ENCODE measurements at regions not wholly inside any gene's neighbourhood (a gene's known extent, or its start where the extent isn't known, plus 50 kb on each side); places are given as distances from the start of the nearest gene placed in this dataset.

GRCh38 chr13:24050796-24051715, 109.5 kb upstream of the SPATA13 start:
- Mint-ChIP-seq H3K27ac (no peak overlapping the region), H3K9me3 (peaks cover 0 to 16% of the 10 kb centered on the region in 2 donors), H3K36me3 (peaks cover 0 to 9% of the 10 kb centered on the region in 2 donors)
- ATAC-seq (no peak), DNase-seq (ENCODE audit: low spot score in 2 of 2) (no peak)

- ATAC-seq (peak in 1 of 2 donors; percentile 10), DNase-seq (ENCODE audit: low spot score in 2 of 2) (no peak)
- H3K36me3 Mint-ChIP-seq = no peaks in the 10 kb centered on the region
- no peak overlapping the region for H3K27ac Mint-ChIP-seq
- no peaks in the 10 kb centered on the region for H3K9me3 Mint-ChIP-seq
These were observed 107.7 kb upstream of the SPATA13 start for GRCh38 chr13:24052547-24053518.

GRCh38 chr13:24053519-24054251, 106.8 kb upstream of the SPATA13 start:
- Mint-ChIP-seq H3K36me3 (no peaks in the 10 kb centered on the region), H3K9me3 (no peaks in the 10 kb centered on the region), H3K27ac (no peak overlapping the region)
- peak; percentile 91 to 95 for ATAC-seq
- DNase-seq (ENCODE audit: low spot score in 2 of 2) = peak in 1 of 2 donors; percentile 60

- no peak for ATAC-seq
- no peak overlapping the region for H3K27ac Mint-ChIP-seq
- H3K36me3 Mint-ChIP-seq = no peaks in the 10 kb centered on the region
- DNase-seq (ENCODE audit: low spot score in 2 of 2) = no peak
- H3K9me3 Mint-ChIP-seq = no peaks in the 10 kb centered on the region
These were observed 103.8 kb upstream of the SPATA13 start for GRCh38 chr13:24056616-24057137.

GRCh38 chr13:24060993-24061392, 99.5 kb upstream of the SPATA13 start:
- DNase-seq (ENCODE audit: low spot score in 2 of 2) = no peak
- Mint-ChIP-seq H3K27ac (no peak overlapping the region), H3K36me3 (no peaks in the 10 kb centered on the region), H3K9me3 (no peaks in the 10 kb centered on the region)
- no peak for ATAC-seq

- no peaks in the 10 kb centered on the region for H3K9me3 Mint-ChIP-seq
- ATAC-seq (no peak), DNase-seq (ENCODE audit: low spot score in 2 of 2) (no peak)
- peak overlapping the region; percentile 74 to 87 for H3K27ac Mint-ChIP-seq
- no peaks in the 10 kb centered on the region for H3K36me3 Mint-ChIP-seq
These were observed 97.1 kb upstream of the SPATA13 start for GRCh38 chr13:24063281-24063877.

- Mint-ChIP-seq H3K9me3 (no peaks in the 10 kb centered on the region), H3K36me3 (no peaks in the 10 kb centered on the region), H3K27ac (peak overlapping the region in 1 of 2 donors; percentile 74)
- no peak for DNase-seq (ENCODE audit: low spot score in 2 of 2)
- ATAC-seq = no peak
These were observed 96.1 kb upstream of the SPATA13 start for GRCh38 chr13:24064371-24064770.

- Mint-ChIP-seq H3K9me3 (no peaks in the 10 kb centered on the region), H3K27ac (no peak overlapping the region), H3K36me3 (no peaks in the 10 kb centered on the region)
- DNase-seq (ENCODE audit: low spot score in 2 of 2) = no peak
- no peak for ATAC-seq
These were observed 95.3 kb upstream of the SPATA13 start for GRCh38 chr13:24065176-24065575.

GRCh38 chr13:24066405-24067295, 93.9 kb upstream of the SPATA13 start:
- ATAC-seq (no peak), DNase-seq (ENCODE audit: low spot score in 2 of 2) (no peak)
- no peak overlapping the region for H3K27ac Mint-ChIP-seq
- H3K36me3 Mint-ChIP-seq = no peaks in the 10 kb centered on the region
- no peaks in the 10 kb centered on the region for H3K9me3 Mint-ChIP-seq

GRCh38 chr13:24068472-24068871, 92.0 kb upstream of the SPATA13 start:
- no peak for DNase-seq (ENCODE audit: low spot score in 2 of 2)
- no peaks in the 10 kb centered on the region for H3K36me3 Mint-ChIP-seq
- no peaks in the 10 kb centered on the region for H3K9me3 Mint-ChIP-seq
- no peak for ATAC-seq
- no peak overlapping the region for H3K27ac Mint-ChIP-seq

- Mint-ChIP-seq H3K9me3 (no peaks in the 10 kb centered on the region), H3K36me3 (no peaks in the 10 kb centered on the region), H3K27ac (no peak overlapping the region)
- ATAC-seq = no peak
- DNase-seq (ENCODE audit: low spot score in 2 of 2) = no peak
These were observed 89.5 kb upstream of the SPATA13 start for GRCh38 chr13:24071016-24071415.

- H3K36me3 Mint-ChIP-seq = no peaks in the 10 kb centered on the region
- DNase-seq (ENCODE audit: low spot score in 2 of 2) = no peak
- H3K9me3 Mint-ChIP-seq = no peaks in the 10 kb centered on the region
- no peak for ATAC-seq
- no peak overlapping the region for H3K27ac Mint-ChIP-seq
These were observed 89.0 kb upstream of the SPATA13 start for GRCh38 chr13:24071423-24072075.

GRCh38 chr13:24073657-24074056, 86.9 kb upstream of the SPATA13 start:
- DNase-seq (ENCODE audit: low spot score in 2 of 2) = no peak
- Mint-ChIP-seq H3K36me3 (no peaks in the 10 kb centered on the region), H3K27ac (no peak overlapping the region), H3K9me3 (no peaks in the 10 kb centered on the region)
- no peak for ATAC-seq

GRCh38 chr13:24074678-24075077, 85.8 kb upstream of the SPATA13 start:
- H3K36me3 Mint-ChIP-seq = no peaks in the 10 kb centered on the region

More at GRCh38 chr13:24074678-24075077, 85.8 kb upstream of the SPATA13 start:
- Mint-ChIP-seq H3K9me3 (no peaks in the 10 kb centered on the region), H3K27ac (no peak overlapping the region)
- ATAC-seq (no peak), DNase-seq (ENCODE audit: low spot score in 2 of 2) (no peak)

Measured in activated naive CD4-positive, alpha-beta T cell treated with anti-CD3 and anti-CD28 coated beads, Interleukin-2, amount 50 U/mL, for 72 hours (primary cell).